22Rv1 (cell line): ENCODE measurements at regions not wholly inside any gene's neighbourhood (a gene's known extent, or its start where the extent isn't known, plus 50 kb on each side); places are given as distances from the start of the nearest gene placed in this dataset.
A peak's percentile ranks its signal among the peaks of the same experiment; 100 is the strongest.

Experiments
- H3K27ac ChIP-seq: fragments of 450-650 bp; 2 replicates; pipeline ENCODE4 v1.5.1; 2017
- ZFX ChIP-seq: fragments of 450-650 bp; IDR thresholded peaks from 2 replicates; pipeline ENCODE4 v1.6.1; 2017; ENCODE audit warnings: antibody characterized with exemption, borderline replicate concordance
- TF ChIP-seq, protein P1 (sequence below): fragments of 450-650 bp; IDR thresholded peaks from 2 replicates; pipeline ENCODE4 v1.5.1; 2017; ENCODE audit warnings: mild to moderate bottlenecking

DNA sequence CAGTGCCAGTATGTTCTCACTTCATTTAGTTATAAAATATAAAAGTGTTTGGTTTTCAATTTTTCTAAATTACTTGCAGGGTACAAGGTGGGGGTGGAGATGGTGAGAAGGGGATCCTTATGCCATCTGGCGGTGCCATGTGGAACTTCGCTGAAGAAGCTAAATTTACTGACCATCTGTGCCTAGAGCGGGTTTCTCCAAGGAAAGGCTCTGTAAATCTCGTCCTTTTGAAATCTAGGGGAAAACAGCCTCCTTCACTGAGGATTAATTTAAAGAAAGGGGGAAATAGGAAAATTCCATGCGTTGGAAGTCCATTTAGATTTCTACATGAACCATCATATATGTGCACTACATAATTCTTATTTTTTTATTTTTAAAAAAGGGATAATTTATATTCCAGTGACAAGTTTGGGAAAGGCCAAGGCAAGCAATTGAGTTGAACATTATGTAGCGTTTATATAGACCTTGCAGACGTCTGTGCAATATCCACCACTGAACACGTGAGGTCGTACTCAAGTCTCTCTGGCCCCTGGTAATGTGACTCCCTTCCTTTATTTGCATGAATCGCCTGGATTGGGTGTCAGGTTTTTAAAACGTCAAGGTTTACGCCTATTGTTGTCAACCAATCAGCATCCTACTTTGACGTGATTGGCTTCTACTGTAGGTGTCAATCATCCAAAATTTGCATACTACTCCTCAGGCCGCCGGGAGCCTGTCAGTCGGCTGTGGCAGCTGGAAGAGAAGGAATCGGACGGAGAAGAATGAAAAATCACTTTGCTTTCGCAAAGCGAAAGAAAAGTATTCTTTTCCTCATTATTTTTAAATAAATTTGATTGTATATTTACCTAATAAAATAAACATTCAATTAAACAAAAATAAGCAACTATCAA lies 297.1 kb upstream of the NFE2L3 start:
- no peak for TF ChIP-seq ZFX
- TF ChIP-seq, protein P1, sequence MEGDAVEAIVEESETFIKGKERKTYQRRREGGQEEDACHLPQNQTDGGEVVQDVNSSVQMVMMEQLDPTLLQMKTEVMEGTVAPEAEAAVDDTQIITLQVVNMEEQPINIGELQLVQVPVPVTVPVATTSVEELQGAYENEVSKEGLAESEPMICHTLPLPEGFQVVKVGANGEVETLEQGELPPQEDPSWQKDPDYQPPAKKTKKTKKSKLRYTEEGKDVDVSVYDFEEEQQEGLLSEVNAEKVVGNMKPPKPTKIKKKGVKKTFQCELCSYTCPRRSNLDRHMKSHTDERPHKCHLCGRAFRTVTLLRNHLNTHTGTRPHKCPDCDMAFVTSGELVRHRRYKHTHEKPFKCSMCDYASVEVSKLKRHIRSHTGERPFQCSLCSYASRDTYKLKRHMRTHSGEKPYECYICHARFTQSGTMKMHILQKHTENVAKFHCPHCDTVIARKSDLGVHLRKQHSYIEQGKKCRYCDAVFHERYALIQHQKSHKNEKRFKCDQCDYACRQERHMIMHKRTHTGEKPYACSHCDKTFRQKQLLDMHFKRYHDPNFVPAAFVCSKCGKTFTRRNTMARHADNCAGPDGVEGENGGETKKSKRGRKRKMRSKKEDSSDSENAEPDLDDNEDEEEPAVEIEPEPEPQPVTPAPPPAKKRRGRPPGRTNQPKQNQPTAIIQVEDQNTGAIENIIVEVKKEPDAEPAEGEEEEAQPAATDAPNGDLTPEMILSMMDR = peak; percentile 97
- peak overlapping the region; percentile 98 for H3K27ac ChIP-seq

DNA sequence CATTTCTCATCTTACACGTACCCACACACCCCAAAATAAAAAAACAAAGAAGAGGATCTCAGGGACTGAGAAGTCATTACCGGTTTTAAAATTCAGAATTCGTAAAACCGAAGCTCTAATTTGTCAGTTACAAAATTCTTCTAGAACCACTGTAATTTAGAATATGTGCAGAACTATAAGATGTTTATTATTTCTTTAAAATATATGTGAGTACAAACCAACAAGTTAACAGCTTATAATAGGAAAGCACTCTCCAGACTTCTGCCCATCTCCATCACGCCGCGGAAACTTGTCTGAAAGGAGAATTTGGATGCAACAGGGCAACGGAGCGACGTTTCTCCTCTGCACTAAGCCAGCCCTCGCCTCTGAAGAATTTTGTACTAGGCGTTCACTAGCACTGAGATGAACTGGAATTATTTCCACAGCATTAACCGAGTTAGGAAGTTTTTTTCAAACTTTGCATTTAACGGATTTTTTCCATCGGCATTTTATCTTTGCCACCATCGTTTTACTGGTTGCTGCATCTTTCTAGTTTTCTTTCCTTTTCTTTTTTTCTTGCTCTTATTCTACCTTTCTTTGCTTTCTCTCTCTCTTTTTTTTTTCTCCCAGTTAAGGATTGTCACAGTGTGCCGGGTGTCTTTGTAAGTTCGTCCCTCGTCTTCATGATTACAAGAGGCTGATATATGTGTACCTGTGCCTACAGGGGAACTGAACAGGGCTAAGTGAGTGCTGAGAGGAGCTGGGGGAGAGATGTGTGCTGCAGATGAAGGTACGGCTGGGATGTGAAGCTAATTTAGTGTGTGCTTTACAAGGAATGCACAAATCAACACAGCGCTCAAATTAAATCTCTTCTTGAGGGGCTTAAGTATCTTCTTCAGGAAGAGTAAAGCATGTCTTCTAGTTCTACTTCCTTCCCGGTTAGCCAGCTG lies 295.9 kb upstream of the NFE2L3 start:
- TF ChIP-seq ZFX = no peak
- TF ChIP-seq, protein P1 = no peak
- peak overlapping the region; percentile 98 for H3K27ac ChIP-seq

DNA sequence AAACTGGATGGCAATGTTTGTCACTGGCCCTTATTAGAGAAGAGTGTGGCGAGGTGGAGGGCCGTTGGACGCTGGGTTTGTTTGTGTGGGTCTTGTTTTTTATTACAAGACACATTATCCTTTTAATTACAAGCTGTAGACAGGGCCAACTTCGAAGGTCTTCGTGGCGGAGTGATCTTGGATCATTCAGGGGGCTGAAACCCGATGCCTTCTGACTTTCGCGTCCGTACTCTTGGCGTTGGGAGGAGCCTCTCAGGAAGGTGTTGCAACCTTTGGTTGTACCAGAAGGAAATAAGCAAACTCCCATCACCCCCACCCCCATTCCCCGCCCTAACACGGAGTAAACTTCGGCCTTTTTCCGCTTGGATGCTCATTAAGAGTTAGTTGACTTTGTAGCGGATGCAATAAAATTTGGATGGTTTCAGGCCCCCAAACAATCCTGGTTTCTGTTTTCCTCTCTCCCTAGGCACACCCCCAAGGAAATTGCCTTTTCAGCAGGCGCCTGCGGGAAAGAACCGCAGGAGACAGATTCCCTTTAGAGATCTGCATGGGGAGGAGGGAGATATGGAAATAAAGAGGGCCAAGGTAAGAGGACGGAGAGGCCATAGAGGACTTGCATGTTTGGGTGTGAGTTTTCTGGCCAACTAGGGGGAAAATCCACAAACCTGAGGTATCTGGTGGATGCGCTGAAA lies 294.5 kb upstream of the NFE2L3 start:
- peak overlapping the region; percentile 98 for H3K27ac ChIP-seq
- TF ChIP-seq, protein P1 = no peak
- TF ChIP-seq ZFX = no peak

DNA sequence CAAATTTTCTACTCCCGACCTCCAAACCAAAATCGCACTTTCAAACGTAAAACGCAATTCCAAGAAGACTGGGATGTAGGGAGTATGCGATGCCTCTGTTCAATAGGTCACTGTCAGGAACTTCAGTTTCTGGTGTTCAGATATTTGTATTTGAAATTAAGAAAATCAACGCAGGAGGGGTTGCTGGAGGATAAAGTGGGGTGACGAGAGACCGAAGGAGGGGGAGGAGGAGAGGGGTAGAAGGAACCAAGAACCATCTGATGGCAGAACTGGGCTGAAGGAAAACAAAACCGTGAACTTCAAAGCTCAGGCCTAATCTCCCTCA lies 293.8 kb upstream of the NFE2L3 start:
- no peak for TF ChIP-seq ZFX
- TF ChIP-seq, protein P1 = no peak
- H3K27ac ChIP-seq = peak overlapping the region; percentile 98

DNA sequence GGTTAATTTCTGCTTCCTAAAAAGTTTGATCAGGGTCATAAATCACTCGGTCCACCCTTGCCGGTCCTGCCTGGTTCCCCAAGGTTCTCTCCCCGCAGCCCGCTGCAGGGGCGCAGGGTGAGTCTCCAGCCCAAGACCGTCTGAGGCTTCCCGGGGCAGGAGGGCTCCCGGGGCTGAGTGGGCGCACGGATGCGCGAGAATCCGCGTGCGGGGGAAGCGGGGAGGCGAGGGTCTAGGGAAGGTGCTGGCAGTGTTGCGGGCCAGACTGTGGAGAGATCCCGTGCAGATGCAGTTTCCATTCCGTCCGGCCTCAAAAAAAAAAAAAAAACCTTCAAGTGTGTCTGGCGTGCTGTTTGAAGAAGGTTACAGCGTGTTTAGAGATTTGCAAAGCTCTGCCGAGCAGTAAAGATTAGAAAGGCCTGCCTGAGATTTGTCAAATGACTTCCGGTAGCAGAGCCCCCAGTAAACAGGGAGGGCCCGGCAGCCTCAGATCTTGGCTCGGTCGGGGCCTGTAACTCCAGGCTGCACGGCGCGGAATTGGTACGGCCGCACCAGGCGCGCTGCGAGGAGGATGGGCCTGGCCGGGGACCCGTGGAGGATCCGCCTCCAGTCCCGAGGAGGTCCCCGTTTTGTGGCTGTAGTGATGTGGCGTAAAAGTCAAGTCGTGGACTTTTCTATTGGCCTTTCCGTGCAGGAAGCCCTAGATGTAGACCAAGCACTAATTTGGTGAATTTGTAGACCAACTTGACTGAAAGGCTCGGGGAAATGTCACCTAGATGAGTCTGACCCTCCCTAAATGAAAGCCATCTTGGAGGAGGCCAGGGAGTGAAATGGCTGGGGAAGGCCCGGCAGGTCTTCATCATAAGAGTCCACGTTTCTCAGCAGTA lies 293.2 kb upstream of the NFE2L3 start:
- TF ChIP-seq, protein P1 = no peak
- no peak for TF ChIP-seq ZFX
- H3K27ac ChIP-seq = peak overlapping the region; percentile 98

DNA sequence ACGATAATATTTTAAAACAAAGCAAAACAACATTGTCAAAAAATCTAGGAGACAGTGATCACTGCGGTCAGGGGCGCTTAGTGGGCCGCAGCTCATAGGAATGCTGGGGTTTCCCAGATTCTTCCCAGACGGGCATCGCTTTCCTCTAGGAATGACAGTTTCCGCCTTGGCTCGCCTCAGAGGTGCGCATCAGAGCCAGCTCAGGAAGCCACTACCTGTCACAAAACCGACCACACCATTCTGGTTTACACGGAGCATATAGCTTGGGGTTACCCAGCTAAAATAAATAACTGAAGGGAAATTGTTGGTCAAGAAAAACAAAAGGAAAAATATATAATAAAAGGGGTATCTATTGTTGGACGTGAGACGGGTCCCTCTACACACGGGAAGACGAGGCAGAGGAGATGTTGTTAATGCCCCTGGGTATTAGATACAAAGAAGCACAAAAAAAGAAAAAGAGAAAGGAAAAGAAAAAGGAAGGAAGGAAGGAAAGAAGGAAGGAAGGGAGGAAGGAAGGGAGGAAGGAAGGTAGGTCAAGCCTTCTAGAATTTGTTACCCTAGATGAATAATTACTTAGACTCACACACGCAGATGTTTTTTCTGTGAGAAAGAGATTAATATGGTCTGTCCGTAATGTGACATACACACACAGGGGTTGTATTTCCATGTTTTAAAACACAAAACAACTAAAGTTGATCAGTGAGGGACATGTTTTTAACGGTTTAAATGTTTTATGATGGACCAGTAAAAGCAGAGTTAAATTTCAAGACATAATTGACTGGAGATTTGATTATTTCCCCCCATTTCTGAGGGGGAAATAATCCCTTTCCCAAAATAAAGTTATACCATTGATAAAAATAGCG lies 292.4 kb upstream of the NFE2L3 start:
- TF ChIP-seq, protein P1 = no peak
- TF ChIP-seq ZFX = no peak
- no peak overlapping the region for H3K27ac ChIP-seq
